Endothelial cell (in vitro differentiated cells): ENCODE measurements at regions not wholly inside any gene's neighbourhood (a gene's known extent, or its start where the extent isn't known, plus 50 kb on each side); places are given as distances from the start of the nearest gene placed in this dataset.

Source experiments
- DNase-seq: peaks from one replicate; pipeline ENCODE4 v3.0.0; 2021; ENCODE audit warnings: low spot score
- H3K27ac Mint-ChIP-seq: one replicate; pipeline ENCODE4 v1.8.0; 2021; ENCODE audit warnings: mixed read lengths, inconsistent platforms; ENCODE audit not compliant: unreplicated experiment
- H3K27me3 Mint-ChIP-seq: one replicate; pipeline ENCODE4 v1.8.0; 2021; ENCODE audit warnings: mild to moderate bottlenecking, moderate library complexity, mixed read lengths, inconsistent platforms; ENCODE audit not compliant: unreplicated experiment
- H3K36me3 Mint-ChIP-seq: one replicate; pipeline ENCODE4 v1.8.0; 2021; ENCODE audit warnings: mild to moderate bottlenecking, low read depth, mixed read lengths, inconsistent platforms; ENCODE audit not compliant: unreplicated experiment
- H3K4me1 Mint-ChIP-seq: one replicate; pipeline ENCODE4 v1.8.0; 2021; ENCODE audit warnings: mild to moderate bottlenecking, mixed read lengths, inconsistent platforms; ENCODE audit not compliant: unreplicated experiment
- H3K4me3 Mint-ChIP-seq: one replicate; pipeline ENCODE4 v1.8.0; 2021; ENCODE audit warnings: mild to moderate bottlenecking, mixed read lengths, inconsistent platforms; ENCODE audit not compliant: unreplicated experiment
- H3K9me3 Mint-ChIP-seq: one replicate; pipeline ENCODE4 v1.8.0; 2021; ENCODE audit warnings: mixed read lengths, inconsistent platforms; ENCODE audit not compliant: unreplicated experiment
- TF ChIP-seq, protein P1 (sequence below): fragments of 200-600 bp; sonication (generic); IDR thresholded peaks from one replicate; pipeline ENCODE4 v1.5.0; 2021; ENCODE audit warnings: antibody characterized with exemption; ENCODE audit not compliant: unreplicated experiment

GRCh38 chr2:160878618-160879017 is 281.6 kb upstream of the TANK start:
- H3K27ac Mint-ChIP-seq: no peak overlapping the region
- no peaks in the 10 kb centered on the region for H3K9me3 Mint-ChIP-seq
- TF ChIP-seq, protein P1, sequence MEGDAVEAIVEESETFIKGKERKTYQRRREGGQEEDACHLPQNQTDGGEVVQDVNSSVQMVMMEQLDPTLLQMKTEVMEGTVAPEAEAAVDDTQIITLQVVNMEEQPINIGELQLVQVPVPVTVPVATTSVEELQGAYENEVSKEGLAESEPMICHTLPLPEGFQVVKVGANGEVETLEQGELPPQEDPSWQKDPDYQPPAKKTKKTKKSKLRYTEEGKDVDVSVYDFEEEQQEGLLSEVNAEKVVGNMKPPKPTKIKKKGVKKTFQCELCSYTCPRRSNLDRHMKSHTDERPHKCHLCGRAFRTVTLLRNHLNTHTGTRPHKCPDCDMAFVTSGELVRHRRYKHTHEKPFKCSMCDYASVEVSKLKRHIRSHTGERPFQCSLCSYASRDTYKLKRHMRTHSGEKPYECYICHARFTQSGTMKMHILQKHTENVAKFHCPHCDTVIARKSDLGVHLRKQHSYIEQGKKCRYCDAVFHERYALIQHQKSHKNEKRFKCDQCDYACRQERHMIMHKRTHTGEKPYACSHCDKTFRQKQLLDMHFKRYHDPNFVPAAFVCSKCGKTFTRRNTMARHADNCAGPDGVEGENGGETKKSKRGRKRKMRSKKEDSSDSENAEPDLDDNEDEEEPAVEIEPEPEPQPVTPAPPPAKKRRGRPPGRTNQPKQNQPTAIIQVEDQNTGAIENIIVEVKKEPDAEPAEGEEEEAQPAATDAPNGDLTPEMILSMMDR: no peak
- H3K4me1 Mint-ChIP-seq: peaks cover 6% of the 10 kb centered on the region
- DNase-seq: no peak
- H3K27me3 Mint-ChIP-seq: no peaks in the 10 kb centered on the region
- H3K4me3 Mint-ChIP-seq: no peak overlapping the region
- H3K36me3 Mint-ChIP-seq: no peaks in the 10 kb centered on the region

- TF ChIP-seq, protein P1: no peak
- no peaks in the 10 kb centered on the region for H3K36me3 Mint-ChIP-seq
- no peak for DNase-seq
- H3K4me1 Mint-ChIP-seq: peaks cover 6% of the 10 kb centered on the region
- H3K9me3 Mint-ChIP-seq: no peaks in the 10 kb centered on the region
- H3K4me3 Mint-ChIP-seq: no peak overlapping the region
- H3K27ac Mint-ChIP-seq: no peak overlapping the region
- no peaks in the 10 kb centered on the region for H3K27me3 Mint-ChIP-seq
These were observed 277.3 kb upstream of the TANK start for GRCh38 chr2:160882906-160883305.

DNA sequence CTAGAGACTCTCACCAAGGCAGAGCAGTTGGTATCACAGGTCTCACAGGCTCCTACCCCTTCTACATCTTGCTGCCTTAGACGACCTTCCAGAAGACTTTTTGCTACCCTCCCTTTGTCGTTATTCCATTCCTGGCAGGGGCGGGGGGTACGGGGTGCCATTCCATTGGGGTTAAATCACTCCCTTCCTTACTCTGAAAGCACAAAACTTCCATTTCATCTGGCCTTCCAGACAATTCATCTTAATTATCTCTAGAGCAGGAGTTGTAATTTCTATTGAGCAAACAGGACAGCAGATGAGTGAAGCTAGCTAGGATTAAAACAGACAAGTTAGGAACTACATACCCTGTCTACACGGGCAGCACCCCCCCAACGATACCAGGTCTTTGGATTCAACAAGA is 276.2 kb upstream of the TANK start:
- no peak for DNase-seq
- Mint-ChIP-seq H3K36me3 (no peaks in the 10 kb centered on the region), H3K27me3 (no peaks in the 10 kb centered on the region), H3K27ac (no peak overlapping the region), H3K4me3 (no peak overlapping the region), H3K9me3 (no peaks in the 10 kb centered on the region), H3K4me1 (no peaks in the 10 kb centered on the region)
- TF ChIP-seq, protein P1: no peak

DNA sequence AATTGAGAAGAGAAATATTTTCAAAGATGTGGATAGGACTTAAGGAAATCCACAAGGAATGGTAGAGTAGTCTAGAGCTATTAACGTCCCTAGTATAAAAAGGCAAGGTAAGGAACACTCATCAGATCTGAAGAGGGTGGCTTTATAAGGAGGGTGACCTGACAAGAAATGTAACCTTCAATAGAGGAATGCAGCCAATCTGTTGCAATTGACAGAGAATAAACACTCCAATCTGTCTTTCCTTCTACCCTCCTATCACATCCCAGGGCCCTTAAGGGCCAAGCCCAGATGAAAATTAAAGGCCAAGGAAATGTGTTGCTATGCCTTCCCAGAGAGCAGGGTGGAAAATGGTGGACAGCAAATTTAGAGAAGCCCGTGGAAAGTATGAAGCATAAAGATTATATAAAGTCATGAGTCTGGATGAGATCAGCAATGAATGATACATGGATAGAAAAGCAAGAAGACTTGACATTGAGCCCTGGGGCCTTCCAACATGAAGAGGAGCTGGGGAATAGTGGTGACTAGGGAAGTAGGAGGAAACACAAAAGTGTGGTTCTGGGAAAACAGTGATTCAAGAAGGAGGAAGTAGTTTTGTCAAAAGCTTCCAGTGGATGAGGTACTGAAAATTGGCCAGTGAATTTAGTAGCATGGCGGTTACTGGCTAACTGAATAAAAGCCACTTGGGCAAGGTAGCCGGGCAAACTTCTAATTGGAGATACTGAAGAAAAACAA is 270.6 kb upstream of the TANK start:
- DNase-seq: no peak
- Mint-ChIP-seq H3K27ac (no peak overlapping the region), H3K27me3 (no peaks in the 10 kb centered on the region), H3K4me1 (no peaks in the 10 kb centered on the region), H3K36me3 (no peaks in the 10 kb centered on the region), H3K4me3 (no peak overlapping the region), H3K9me3 (no peaks in the 10 kb centered on the region)
- TF ChIP-seq, protein P1: no peak

GRCh38 chr2:160890667-160891352 is 269.4 kb upstream of the TANK start:
- H3K27ac Mint-ChIP-seq: no peak overlapping the region
- no peaks in the 10 kb centered on the region for H3K36me3 Mint-ChIP-seq
- no peak overlapping the region for H3K4me3 Mint-ChIP-seq
- no peaks in the 10 kb centered on the region for H3K9me3 Mint-ChIP-seq
- H3K27me3 Mint-ChIP-seq: no peaks in the 10 kb centered on the region
- H3K4me1 Mint-ChIP-seq: no peaks in the 10 kb centered on the region
- TF ChIP-seq, protein P1: no peak
- no peak for DNase-seq
